ENCODE measurements at regions not wholly inside any gene's neighbourhood (a gene's known extent, or its start where the extent isn't known, plus 50 kb on each side); places are given as distances from the start of the nearest gene placed in this dataset.

GRCh38 chr1:198472997-198473396 lies 67.5 kb downstream of the ATP6V1G3 start:
- no peak for DNase-seq (ENCODE audit: low spot score)

GRCh38 chr1:198472119-198472518 lies 68.4 kb downstream of the ATP6V1G3 start:
- no peak for DNase-seq (ENCODE audit: low spot score)

- peak; percentile 17 for DNase-seq (ENCODE audit: low spot score)
Observed at GRCh38 chr1:198467907-198468306, 72.6 kb downstream of the ATP6V1G3 start.

GRCh38 chr1:198467342-198467741 lies 73.1 kb downstream of the ATP6V1G3 start:
- DNase-seq (ENCODE audit: low spot score), result no peak

GRCh38 chr1:198465201-198466144 lies 75.0 kb downstream of the ATP6V1G3 start:
- peak; percentile 45 for DNase-seq (ENCODE audit: low spot score)

GRCh38 chr1:198463709-198464108 lies 76.8 kb downstream of the ATP6V1G3 start:
- no peak for DNase-seq (ENCODE audit: low spot score)

GRCh38 chr1:198462365-198463019 lies 78.0 kb downstream of the ATP6V1G3 start:
- DNase-seq (ENCODE audit: low spot score), result peak; percentile 28

GRCh38 chr1:198455966-198456365 lies 84.5 kb downstream of the ATP6V1G3 start:
- DNase-seq (ENCODE audit: low spot score), result no peak

GRCh38 chr1:198449727-198450433 lies 90.6 kb downstream of the ATP6V1G3 start:
- no peak for DNase-seq (ENCODE audit: low spot score)

- no peak for DNase-seq (ENCODE audit: low spot score)
Observed at GRCh38 chr1:198449261-198449660, 91.2 kb downstream of the ATP6V1G3 start.

- no peak for DNase-seq (ENCODE audit: low spot score)
Observed at GRCh38 chr1:198447468-198447867, 93.0 kb downstream of the ATP6V1G3 start.

- no peak for DNase-seq (ENCODE audit: low spot score)
Observed at GRCh38 chr1:198445872-198446271, 94.6 kb downstream of the ATP6V1G3 start.

- peak; percentile 33 for DNase-seq (ENCODE audit: low spot score)
Observed at GRCh38 chr1:198444792-198445191, 95.7 kb downstream of the ATP6V1G3 start.

- DNase-seq (ENCODE audit: low spot score), result peak; percentile 80
Observed at GRCh38 chr1:198443365-198444233, 96.9 kb downstream of the ATP6V1G3 start.

- DNase-seq (ENCODE audit: low spot score), result no peak
Observed at GRCh38 chr1:198440842-198441241, 99.6 kb downstream of the ATP6V1G3 start.

- peak; percentile 24 for DNase-seq (ENCODE audit: low spot score)
Observed at GRCh38 chr1:198437332-198437731, 103.1 kb downstream of the ATP6V1G3 start.

GRCh38 chr1:198436276-198436675 lies 104.2 kb downstream of the ATP6V1G3 start:
- DNase-seq (ENCODE audit: low spot score), result no peak

- DNase-seq (ENCODE audit: low spot score), result no peak
Observed at GRCh38 chr1:198435056-198435455, 105.4 kb downstream of the ATP6V1G3 start.

- no peak for DNase-seq (ENCODE audit: low spot score)
Observed at GRCh38 chr1:198424441-198424840, 116.0 kb downstream of the ATP6V1G3 start.

GRCh38 chr1:198423673-198424072 lies 116.8 kb downstream of the ATP6V1G3 start:
- no peak for DNase-seq (ENCODE audit: low spot score)

- DNase-seq (ENCODE audit: low spot score), result no peak
Observed at GRCh38 chr1:198417039-198417438, 123.4 kb downstream of the ATP6V1G3 start.

- peak; percentile 58 for DNase-seq (ENCODE audit: low spot score)
Observed at GRCh38 chr1:198416296-198416695, 124.2 kb downstream of the ATP6V1G3 start.
